ENCODE measurements at regions not wholly inside any gene's neighbourhood (a gene's known extent, or its start where the extent isn't known, plus 50 kb on each side); places are given as distances from the start of the nearest gene placed in this dataset.

- TF ChIP-seq CTCF (IDR thresholded peaks at IDR 0.05; ENCODE audit: low read length) (no peak), EZH2 (IDR thresholded peaks at IDR 0.05; ENCODE audit: borderline replicate concordance, low read length) (no peak)
These were observed 450.0 kb upstream of the FAR2 start for GRCh38 chr12:28699029-28699428.
